GM12873 (cell line): ENCODE measurements at regions not wholly inside any gene's neighbourhood (a gene's known extent, or its start where the extent isn't known, plus 50 kb on each side); places are given as distances from the start of the nearest gene placed in this dataset.

Experiments used
- CTCF ChIP-seq: IDR thresholded peaks from 2 replicates; pipeline ENCODE4 v1.5.1; 2012; ENCODE audit warnings: low read depth, mild to moderate bottlenecking, moderate library complexity, low read length, control low read depth; ENCODE audit not compliant: insufficient read depth; ENCODE audit errors: missing control alignments

- TF ChIP-seq CTCF = no peak
These were observed 1030.9 kb upstream of the CDH8 start for GRCh38 chr16:63067141-63067540.

- TF ChIP-seq CTCF = no peak
These were observed 1030.3 kb upstream of the CDH8 start for GRCh38 chr16:63066552-63066951.

DNA sequence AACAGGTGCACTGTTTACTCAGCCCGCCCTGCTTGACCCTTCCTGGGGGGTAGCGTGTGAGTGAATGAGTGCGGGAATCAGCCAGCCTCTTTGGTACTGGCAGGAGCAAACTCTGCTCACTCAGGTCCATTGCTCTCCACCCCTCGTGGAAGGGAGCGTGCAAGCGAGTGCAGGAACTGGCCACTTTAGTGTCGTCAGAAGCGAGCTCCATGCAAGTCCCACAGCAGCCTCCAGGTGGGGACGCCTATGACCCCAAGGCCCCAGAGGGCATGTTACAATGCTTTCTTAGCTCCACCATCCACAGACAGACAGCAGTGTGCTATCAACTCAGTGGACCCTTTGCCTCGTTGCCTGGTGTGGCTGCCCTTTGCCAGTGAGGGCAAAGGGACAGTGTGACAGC lies 1025.1 kb upstream of the CDH8 start:
- no peak for TF ChIP-seq CTCF

- no peak for TF ChIP-seq CTCF
These were observed 1023.4 kb upstream of the CDH8 start for GRCh38 chr16:63059676-63060075.

DNA sequence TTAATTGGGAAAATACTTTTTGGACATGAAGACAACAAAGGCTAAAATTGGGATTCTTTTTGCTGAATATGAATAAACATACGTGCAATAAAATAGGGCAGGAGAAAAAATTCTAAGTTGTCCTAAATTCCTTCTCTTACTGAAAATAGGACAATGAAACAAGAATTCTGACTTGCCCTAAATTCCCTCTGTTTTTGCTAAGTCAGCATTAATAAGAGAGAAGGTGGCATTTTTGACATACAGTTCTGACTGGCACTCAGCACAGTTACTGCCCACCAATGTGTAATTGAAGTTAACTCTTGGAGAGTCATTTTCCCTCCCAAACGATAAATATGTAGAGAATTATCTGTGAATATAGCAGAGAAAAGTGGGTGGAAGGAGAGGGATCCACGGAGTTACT lies 1021.1 kb upstream of the CDH8 start:
- no peak for TF ChIP-seq CTCF

- TF ChIP-seq CTCF = no peak
These were observed 1014.2 kb upstream of the CDH8 start for GRCh38 chr16:63050391-63050790.

GRCh38 chr16:63038397-63039106 lies 1002.3 kb upstream of the CDH8 start:
- no peak for TF ChIP-seq CTCF
